ENCODE measurements at regions not wholly inside any gene's neighbourhood (a gene's known extent, or its start where the extent isn't known, plus 50 kb on each side); places are given as distances from the start of the nearest gene placed in this dataset.

GRCh38 chr6:68160348-68160747 lies 474.7 kb upstream of the ADGRB3 start:
- TF ChIP-seq CTCF (IDR thresholded peaks at IDR 0.05) (no peak), POLR2A (IDR thresholded peaks at IDR 0.05) (no peak)

Data from prostate gland (tissue), 2 donors.